H9 (cell line): ENCODE measurements at regions not wholly inside any gene's neighbourhood (a gene's known extent, or its start where the extent isn't known, plus 50 kb on each side); places are given as distances from the start of the nearest gene placed in this dataset.

Experiments used
- DNase-seq: peaks from one replicate; pipeline ENCODE4 v3.0.0-alpha.2; 2017
- H2AFZ ChIP-seq: one replicate; pipeline ENCODE4 v1.6.1; 2013; ENCODE audit warnings: mild to moderate bottlenecking, low read length, control low read depth, moderate library complexity
- H2AK5ac ChIP-seq: 2 replicates; pipeline ENCODE4 v1.6.1; 2013; ENCODE audit warnings: low read length, control low read depth, mixed read lengths; ENCODE audit not compliant: insufficient read length
- H2BK120ac ChIP-seq: one replicate; pipeline ENCODE4 v1.6.1; 2013; ENCODE audit warnings: low read depth, mild to moderate bottlenecking, low read length, control low read depth, inconsistent platforms; ENCODE audit not compliant: poor library complexity, severe bottlenecking
- H2BK12ac ChIP-seq: 2 replicates; pipeline ENCODE4 v1.6.1; 2013; ENCODE audit warnings: low read length, control low read depth, mixed read lengths, low read depth; ENCODE audit not compliant: insufficient read length
- H2BK15ac ChIP-seq: 2 replicates; pipeline ENCODE4 v1.6.1; 2013; ENCODE audit warnings: low read depth, low read length, control low read depth
- H2BK20ac ChIP-seq: one replicate; pipeline ENCODE4 v1.6.1; 2013; ENCODE audit warnings: low read depth, mild to moderate bottlenecking, low read length, control low read depth, inconsistent platforms; ENCODE audit not compliant: poor library complexity, severe bottlenecking
- H2BK5ac ChIP-seq: 2 replicates; pipeline ENCODE4 v1.6.1; 2013; ENCODE audit warnings: low read length, control low read depth, mixed read lengths; ENCODE audit not compliant: insufficient read length
- H3K14ac ChIP-seq: 2 replicates; pipeline ENCODE4 v1.6.1; 2013; ENCODE audit warnings: low read length, control low read depth; ENCODE audit not compliant: insufficient read depth
- H3K18ac ChIP-seq: 2 replicates; pipeline ENCODE4 v1.6.1; 2013; ENCODE audit warnings: low read depth, mild to moderate bottlenecking, mixed read lengths, low read length, control low read depth; ENCODE audit not compliant: insufficient read length
- H3K23ac ChIP-seq: 2 replicates; pipeline ENCODE4 v1.6.1; 2013; ENCODE audit warnings: low read length, control low read depth, mixed read lengths, low read depth; ENCODE audit not compliant: insufficient read length
- H3K23me2 ChIP-seq: 2 replicates; pipeline ENCODE4 v1.6.1; 2013; ENCODE audit warnings: low read depth, mild to moderate bottlenecking, mixed read lengths, low read length, control low read depth; ENCODE audit not compliant: insufficient read length, poor library complexity, severe bottlenecking
- H3K27ac ChIP-seq: 2 replicates; pipeline ENCODE4 v1.5.1; 2013; ENCODE audit warnings: low read length, control low read depth, mixed read lengths, low read depth; ENCODE audit not compliant: insufficient read length
- H3K27me3 ChIP-seq: 2 replicates; pipeline ENCODE4 v1.6.1; 2013; ENCODE audit warnings: low read length, control low read depth, inconsistent platforms; ENCODE audit not compliant: insufficient read depth
- H3K4ac ChIP-seq: 2 replicates; pipeline ENCODE4 v1.6.1; 2013; ENCODE audit warnings: low read depth, mild to moderate bottlenecking, control low read depth, inconsistent platforms, low read length, moderate library complexity
- H3K4me1 ChIP-seq: 2 replicates; pipeline ENCODE4 v1.6.1; 2013; ENCODE audit warnings: low read length, control low read depth, inconsistent platforms; ENCODE audit not compliant: insufficient read depth
- H3K4me2 ChIP-seq: 2 replicates; pipeline ENCODE4 v1.6.1; 2013; ENCODE audit warnings: low read length, control low read depth, mixed read lengths; ENCODE audit not compliant: insufficient read length, insufficient read depth
- H3K56ac ChIP-seq: 2 replicates; pipeline ENCODE4 v1.6.1; 2013; ENCODE audit warnings: low read depth, mild to moderate bottlenecking, mixed read lengths, low read length, control low read depth; ENCODE audit not compliant: insufficient read length
- H3K79me1 ChIP-seq: 2 replicates; pipeline ENCODE4 v1.6.1; 2013; ENCODE audit warnings: low read depth, mild to moderate bottlenecking, moderate library complexity, low read length, control low read depth, inconsistent platforms; ENCODE audit not compliant: insufficient read depth, poor library complexity, severe bottlenecking
- H3K79me2 ChIP-seq: 2 replicates; pipeline ENCODE4 v1.6.1; 2013; ENCODE audit warnings: low read length, control low read depth, inconsistent platforms; ENCODE audit not compliant: insufficient read depth
- H3K9ac ChIP-seq: 2 replicates; pipeline ENCODE4 v1.6.1; 2013; ENCODE audit warnings: low read length, control low read depth, mixed read lengths; ENCODE audit not compliant: insufficient read length; ENCODE audit errors: extremely low read depth
- H3K9me3 ChIP-seq: one replicate; pipeline ENCODE4 v1.6.1; 2013; ENCODE audit warnings: low read depth, low read length, inconsistent platforms; ENCODE audit not compliant: control insufficient read depth
- H3T11ph ChIP-seq: one replicate; pipeline ENCODE4 v1.6.1; 2013; ENCODE audit warnings: mild to moderate bottlenecking, low read length, control low read depth, inconsistent platforms
- H4K20me1 ChIP-seq: one replicate; pipeline ENCODE4 v1.6.1; 2013; ENCODE audit not compliant: control insufficient read depth, insufficient read length, insufficient read depth
- H4K5ac ChIP-seq: 2 replicates; pipeline ENCODE4 v1.6.1; 2013; ENCODE audit warnings: low read depth, mild to moderate bottlenecking, mixed read lengths, low read length, control low read depth; ENCODE audit not compliant: insufficient read length
- H4K8ac ChIP-seq: replicated peaks from 2 replicates; pipeline ENCODE4 v1.6.1; 2013; ENCODE audit warnings: low read length, control low read depth, mixed read lengths, low read depth; ENCODE audit not compliant: insufficient read length
- H4K91ac ChIP-seq: 2 replicates; pipeline ENCODE4 v1.6.1; 2013; ENCODE audit warnings: low read depth, mild to moderate bottlenecking, moderate library complexity, mixed read lengths, low read length, control low read depth; ENCODE audit not compliant: insufficient read length
- H3K27ac Mint-ChIP-seq, 3 experiments: 2 replicates in 2 of 3; 3 replicates in 1 of 3; pipeline ENCODE4 v1.8.0; 2020 to 2021; ENCODE audit warnings: mixed read lengths in 3 of 3, mild to moderate bottlenecking in 1 of 3, moderate library complexity in 1 of 3
- H3K27me3 Mint-ChIP-seq: 2 replicates; pipeline ENCODE4 v1.8.0; 2021; ENCODE audit warnings: low read depth, mild to moderate bottlenecking, moderate library complexity, mixed read lengths
- H3K36me3 Mint-ChIP-seq, 3 experiments: 2 replicates in 2 of 3; 3 replicates in 1 of 3; pipeline ENCODE4 v1.8.0; 2020 to 2021; ENCODE audit warnings: low read depth in 3 of 3, mixed read lengths in 3 of 3; ENCODE audit not compliant: insufficient read depth in 1 of 3
- H3K4me1 Mint-ChIP-seq, 2 experiments: 2 replicates each; pipeline ENCODE4 v1.8.0; 2020; ENCODE audit warnings: mixed read lengths in 2 of 2
- H3K4me3 Mint-ChIP-seq, 2 experiments: 2 replicates in 1 of 2; 3 replicates in 1 of 2; pipeline ENCODE4 v1.8.0; 2020 to 2021; ENCODE audit warnings: mild to moderate bottlenecking in 2 of 2, mixed read lengths in 2 of 2, moderate library complexity in 1 of 2
- H3K9me3 Mint-ChIP-seq, 2 experiments: 2 replicates in 1 of 2; 3 replicates in 1 of 2; pipeline ENCODE4 v1.8.0; 2020; ENCODE audit warnings: mild to moderate bottlenecking in 2 of 2, mixed read lengths in 2 of 2, moderate library complexity in 1 of 2
- WGBS: extraction: QIAGEN DNeasy Blood & Tissue Kit; methylation state at CpG from one replicate; pipeline ENCODE4 v1.1.7; 2013; ENCODE audit warnings: missing lambda C conversion rate, low lambda C conversion rate, mixed read lengths; ENCODE audit not compliant: insufficient read length; ENCODE audit errors: extremely low coverage; 5-methylcytosine and 5-hydroxymethylcytosine counted together
- TF ChIP-seq, protein P1 (sequence below): fragments of 200-600 bp; sonication (generic); conservative IDR thresholded peaks from 3 replicates; pipeline ENCODE4 v1.8.0; 2021; ENCODE audit warnings: antibody characterized with exemption, mild to moderate bottlenecking

- H3K4me1 Mint-ChIP-seq: no peaks in the 10 kb centered on the region
- Histone ChIP-seq H2AK5ac (no peak overlapping the region), H4K8ac (no peak overlapping the region), H3K14ac (no peak overlapping the region), H2BK5ac (no peak overlapping the region), H3K23me2 (no peaks in the 10 kb centered on the region), H3K27ac (no peak overlapping the region), H4K91ac (no peak overlapping the region), H3K4ac (no peak overlapping the region), H2BK12ac (no peak overlapping the region), H2BK15ac (no peak overlapping the region), H2AFZ (no peak overlapping the region), H3T11ph (no peak overlapping the region), H3K9me3 (no peaks in the 10 kb centered on the region), H2BK120ac (no peak overlapping the region), H4K20me1 (no peaks in the 10 kb centered on the region), H3K4me1 (0 out of 2 replicates have a peak, but pooled peaks cover 3% of the 10 kb centered on the region), H3K56ac (no peak overlapping the region), H3K79me2 (no peaks in the 10 kb centered on the region), H3K4me2 (no peak overlapping the region), H2BK20ac (no peak overlapping the region), H4K5ac (no peak overlapping the region), H3K79me1 (no peaks in the 10 kb centered on the region), H3K18ac (no peak overlapping the region), H3K27me3 (no peaks in the 10 kb centered on the region), H3K9ac (no peak overlapping the region), H3K23ac (no peak overlapping the region)
- TF ChIP-seq, protein P1, sequence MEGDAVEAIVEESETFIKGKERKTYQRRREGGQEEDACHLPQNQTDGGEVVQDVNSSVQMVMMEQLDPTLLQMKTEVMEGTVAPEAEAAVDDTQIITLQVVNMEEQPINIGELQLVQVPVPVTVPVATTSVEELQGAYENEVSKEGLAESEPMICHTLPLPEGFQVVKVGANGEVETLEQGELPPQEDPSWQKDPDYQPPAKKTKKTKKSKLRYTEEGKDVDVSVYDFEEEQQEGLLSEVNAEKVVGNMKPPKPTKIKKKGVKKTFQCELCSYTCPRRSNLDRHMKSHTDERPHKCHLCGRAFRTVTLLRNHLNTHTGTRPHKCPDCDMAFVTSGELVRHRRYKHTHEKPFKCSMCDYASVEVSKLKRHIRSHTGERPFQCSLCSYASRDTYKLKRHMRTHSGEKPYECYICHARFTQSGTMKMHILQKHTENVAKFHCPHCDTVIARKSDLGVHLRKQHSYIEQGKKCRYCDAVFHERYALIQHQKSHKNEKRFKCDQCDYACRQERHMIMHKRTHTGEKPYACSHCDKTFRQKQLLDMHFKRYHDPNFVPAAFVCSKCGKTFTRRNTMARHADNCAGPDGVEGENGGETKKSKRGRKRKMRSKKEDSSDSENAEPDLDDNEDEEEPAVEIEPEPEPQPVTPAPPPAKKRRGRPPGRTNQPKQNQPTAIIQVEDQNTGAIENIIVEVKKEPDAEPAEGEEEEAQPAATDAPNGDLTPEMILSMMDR: no peak
- no peak overlapping the region for H3K4me3 Mint-ChIP-seq
- no peak overlapping the region for H3K27ac Mint-ChIP-seq
- no CpG with 5 or more reads among the region's 3 CpGs for WGBS
- no peak for DNase-seq
- H3K36me3 Mint-ChIP-seq: no peaks in the 10 kb centered on the region
- no peaks in the 10 kb centered on the region for H3K9me3 Mint-ChIP-seq
- no peaks in the 10 kb centered on the region for H3K27me3 Mint-ChIP-seq
Measured at GRCh38 chr7:135815033-135815432, 66.4 kb upstream of the FAM180A start.
